DMS153 (cell line): ENCODE measurements at regions not wholly inside any gene's neighbourhood (a gene's known extent, or its start where the extent isn't known, plus 50 kb on each side); places are given as distances from the start of the nearest gene placed in this dataset.

ENCODE experiments used
- DNase-seq: peaks from one replicate; lab custom pipeline; 2025; lab: John Stamatoyannopoulos, UW

GRCh38 chr1:72938408-72938807 is 656.1 kb upstream of the NEGR1 start:
- DNase-seq, result no peak

GRCh38 chr1:72937905-72938304 is 655.6 kb upstream of the NEGR1 start:
- DNase-seq, result no peak

GRCh38 chr1:72936942-72937341 is 654.6 kb upstream of the NEGR1 start:
- DNase-seq, result no peak

GRCh38 chr1:72936151-72936740 is 653.9 kb upstream of the NEGR1 start:
- no peak for DNase-seq

GRCh38 chr1:72932025-72932424 is 649.7 kb upstream of the NEGR1 start:
- no peak for DNase-seq

- DNase-seq, result no peak
Measured at GRCh38 chr1:72930528-72930927, 648.2 kb upstream of the NEGR1 start.

GRCh38 chr1:72918940-72919339 is 636.6 kb upstream of the NEGR1 start:
- no peak for DNase-seq

- DNase-seq, result no peak
Measured at GRCh38 chr1:72917920-72918319, 635.6 kb upstream of the NEGR1 start.

GRCh38 chr1:72915581-72915980 is 633.2 kb upstream of the NEGR1 start:
- DNase-seq, result peak; percentile 19

- peak; percentile 10 for DNase-seq
Measured at GRCh38 chr1:72911656-72912055, 629.3 kb upstream of the NEGR1 start.

- DNase-seq, result no peak
Measured at GRCh38 chr1:72896256-72896655, 613.9 kb upstream of the NEGR1 start.

GRCh38 chr1:72892461-72892860 is 610.1 kb upstream of the NEGR1 start:
- no peak for DNase-seq

GRCh38 chr1:72891976-72892375 is 609.6 kb upstream of the NEGR1 start:
- no peak for DNase-seq

- no peak for DNase-seq
Measured at GRCh38 chr1:72885841-72886240, 603.5 kb upstream of the NEGR1 start.

GRCh38 chr1:72885017-72885416 is 602.7 kb upstream of the NEGR1 start:
- no peak for DNase-seq

- no peak for DNase-seq
Measured at GRCh38 chr1:72869873-72870272, 587.5 kb upstream of the NEGR1 start.

GRCh38 chr1:72869441-72869840 is 587.1 kb upstream of the NEGR1 start:
- DNase-seq, result no peak

GRCh38 chr1:72851597-72851996 is 569.3 kb upstream of the NEGR1 start:
- DNase-seq, result no peak

- no peak for DNase-seq
Measured at GRCh38 chr1:72848997-72849396, 566.7 kb upstream of the NEGR1 start.

- no peak for DNase-seq
Measured at GRCh38 chr1:72847651-72848050, 565.3 kb upstream of the NEGR1 start.

GRCh38 chr1:72846476-72847278 is 564.3 kb upstream of the NEGR1 start:
- DNase-seq, result no peak

- no peak for DNase-seq
Measured at GRCh38 chr1:72845981-72846380, 563.6 kb upstream of the NEGR1 start.

GRCh38 chr1:72845381-72845780 is 563.0 kb upstream of the NEGR1 start:
- DNase-seq, result no peak

- DNase-seq, result no peak
Measured at GRCh38 chr1:72837781-72838180, 555.4 kb upstream of the NEGR1 start.
